ENCODE measurements at regions not wholly inside any gene's neighbourhood (a gene's known extent, or its start where the extent isn't known, plus 50 kb on each side); places are given as distances from the start of the nearest gene placed in this dataset.

- TF ChIP-seq CUX1 (IDR thresholded peaks at IDR 0.05; ENCODE audit: insufficient replicate concordance, low read depth, low read length) (no peak), TBL1XR1 (IDR thresholded peaks at IDR 0.05; ENCODE audit: low read depth, low read length) (no peak), E4F1 (IDR thresholded peaks at IDR 0.05; ENCODE audit: borderline replicate concordance, partially characterized antibody) (no peak), RB1 (IDR thresholded peaks at IDR 0.05; ENCODE audit: borderline replicate concordance) (no peak), BHLHE40 (IDR thresholded peaks at IDR 0.05; ENCODE audit: borderline replicate concordance in 1 of 2, low read depth in 2 of 2, low read length in 1 of 2) (no peak), NFYA (IDR thresholded peaks at IDR 0.05; ENCODE audit: borderline replicate concordance, low read depth, low read length) (no peak), E2F4 (IDR thresholded peaks at IDR 0.05; ENCODE audit: low read depth, low read length) (no peak), RCOR1 (conservative IDR thresholded peaks at IDR 0.05; ENCODE audit: low read depth, low read length) (no peak), PKNOX1 (IDR thresholded peaks at IDR 0.05) (no peak)
- TF ChIP-seq, protein P1, sequence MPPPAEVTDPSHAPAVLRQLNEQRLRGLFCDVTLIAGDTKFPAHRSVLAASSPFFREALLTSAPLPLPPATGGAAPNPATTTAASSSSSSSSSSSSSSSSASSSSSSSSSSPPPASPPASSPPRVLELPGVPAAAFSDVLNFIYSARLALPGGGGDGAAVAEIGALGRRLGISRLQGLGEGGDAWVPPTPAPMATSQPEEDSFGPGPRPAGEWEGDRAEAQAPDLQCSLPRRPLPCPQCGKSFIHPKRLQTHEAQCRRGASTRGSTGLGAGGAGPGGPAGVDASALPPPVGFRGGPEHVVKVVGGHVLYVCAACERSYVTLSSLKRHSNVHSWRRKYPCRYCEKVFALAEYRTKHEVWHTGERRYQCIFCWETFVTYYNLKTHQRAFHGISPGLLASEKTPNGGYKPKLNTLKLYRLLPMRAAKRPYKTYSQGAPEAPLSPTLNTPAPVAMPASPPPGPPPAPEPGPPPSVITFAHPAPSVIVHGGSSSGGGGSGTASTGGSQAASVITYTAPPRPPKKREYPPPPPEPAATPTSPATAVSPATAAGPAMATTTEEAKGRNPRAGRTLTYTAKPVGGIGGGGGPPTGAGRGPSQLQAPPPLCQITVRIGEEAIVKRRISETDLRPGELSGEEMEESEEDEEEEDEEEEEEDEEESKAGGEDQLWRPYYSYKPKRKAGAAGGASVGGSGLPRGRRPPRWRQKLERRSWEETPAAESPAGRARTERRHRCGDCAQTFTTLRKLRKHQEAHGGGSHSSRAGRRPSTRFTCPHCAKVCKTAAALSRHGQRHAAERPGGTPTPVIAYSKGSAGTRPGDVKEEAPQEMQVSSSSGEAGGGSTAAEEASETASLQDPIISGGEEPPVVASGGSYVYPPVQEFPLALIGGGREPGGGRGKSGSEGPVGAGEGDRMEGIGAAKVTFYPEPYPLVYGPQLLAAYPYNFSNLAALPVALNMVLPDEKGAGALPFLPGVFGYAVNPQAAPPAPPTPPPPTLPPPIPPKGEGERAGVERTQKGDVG (CRISPR knock-in tag; IDR thresholded peaks at IDR 0.05), result no peak
- TF ChIP-seq, protein P2, sequence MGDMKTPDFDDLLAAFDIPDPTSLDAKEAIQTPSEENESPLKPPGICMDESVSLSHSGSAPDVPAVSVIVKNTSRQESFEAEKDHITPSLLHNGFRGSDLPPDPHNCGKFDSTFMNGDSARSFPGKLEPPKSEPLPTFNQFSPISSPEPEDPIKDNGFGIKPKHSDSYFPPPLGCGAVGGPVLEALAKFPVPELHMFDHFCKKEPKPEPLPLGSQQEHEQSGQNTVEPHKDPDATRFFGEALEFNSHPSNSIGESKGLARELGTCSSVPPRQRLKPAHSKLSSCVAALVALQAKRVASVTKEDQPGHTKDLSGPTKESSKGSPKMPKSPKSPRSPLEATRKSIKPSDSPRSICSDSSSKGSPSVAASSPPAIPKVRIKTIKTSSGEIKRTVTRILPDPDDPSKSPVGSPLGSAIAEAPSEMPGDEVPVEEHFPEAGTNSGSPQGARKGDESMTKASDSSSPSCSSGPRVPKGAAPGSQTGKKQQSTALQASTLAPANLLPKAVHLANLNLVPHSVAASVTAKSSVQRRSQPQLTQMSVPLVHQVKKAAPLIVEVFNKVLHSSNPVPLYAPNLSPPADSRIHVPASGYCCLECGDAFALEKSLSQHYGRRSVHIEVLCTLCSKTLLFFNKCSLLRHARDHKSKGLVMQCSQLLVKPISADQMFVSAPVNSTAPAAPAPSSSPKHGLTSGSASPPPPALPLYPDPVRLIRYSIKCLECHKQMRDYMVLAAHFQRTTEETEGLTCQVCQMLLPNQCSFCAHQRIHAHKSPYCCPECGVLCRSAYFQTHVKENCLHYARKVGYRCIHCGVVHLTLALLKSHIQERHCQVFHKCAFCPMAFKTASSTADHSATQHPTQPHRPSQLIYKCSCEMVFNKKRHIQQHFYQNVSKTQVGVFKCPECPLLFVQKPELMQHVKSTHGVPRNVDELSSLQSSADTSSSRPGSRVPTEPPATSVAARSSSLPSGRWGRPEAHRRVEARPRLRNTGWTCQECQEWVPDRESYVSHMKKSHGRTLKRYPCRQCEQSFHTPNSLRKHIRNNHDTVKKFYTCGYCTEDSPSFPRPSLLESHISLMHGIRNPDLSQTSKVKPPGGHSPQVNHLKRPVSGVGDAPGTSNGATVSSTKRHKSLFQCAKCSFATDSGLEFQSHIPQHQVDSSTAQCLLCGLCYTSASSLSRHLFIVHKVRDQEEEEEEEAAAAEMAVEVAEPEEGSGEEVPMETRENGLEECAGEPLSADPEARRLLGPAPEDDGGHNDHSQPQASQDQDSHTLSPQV (IDR thresholded peaks at IDR 0.05), result no peak
These were observed 950.0 kb upstream of the CELF2 start (continued) for GRCh38 chr10:10067644-10068043.
